ENCODE measurements at regions not wholly inside any gene's neighbourhood (a gene's known extent, or its start where the extent isn't known, plus 50 kb on each side); places are given as distances from the start of the nearest gene placed in this dataset.
A peak's percentile ranks its signal among the peaks of the same experiment; 100 is the strongest.

GRCh38 chr14:71680736-71681387, 251.4 kb upstream of the RGS6 start:
- H3K23ac ChIP-seq (ENCODE audit: low read length in 2 of 2) = no peak overlapping the region
- no peak overlapping the region for H2BK12ac ChIP-seq (ENCODE audit: low read length in 2 of 2)
- DNase-seq = no peak
- no peak overlapping the region for H3K18ac ChIP-seq (ENCODE audit: low read depth in 1 of 2, low read length in 2 of 2)
- WGBS = 84% methylated on average over 10 of the region's 10 CpGs
- H3K4me3 ChIP-seq (ENCODE audit: insufficient read depth in 1 of 2, low read depth in 1 of 2, low read length in 2 of 2) = no peak overlapping the region
- no peak overlapping the region for H2AFZ ChIP-seq (ENCODE audit: low read depth, low read length)
- H3K14ac ChIP-seq (ENCODE audit: low read length in 2 of 2) = no peak overlapping the region
- no peak overlapping the region for H3K4ac ChIP-seq (ENCODE audit: low read depth in 1 of 2, low read length in 2 of 2)
- no peak overlapping the region for H4K8ac ChIP-seq (ENCODE audit: low read length)
- H3K9me3 ChIP-seq (ENCODE audit: control insufficient read depth, low read length) = no peaks in the 10 kb centered on the region
- H3K27ac ChIP-seq (ENCODE audit: low read length, poor library complexity, severe bottlenecking) = no peak overlapping the region
- no peaks in the 10 kb centered on the region for H3K4me1 ChIP-seq (ENCODE audit: control insufficient read depth, insufficient read depth, low read depth, low read length)
- no peak overlapping the region for H3K9ac ChIP-seq (ENCODE audit: low read length)
- no peak overlapping the region for H3K4me2 ChIP-seq (ENCODE audit: low read length, poor library complexity, severe bottlenecking)
- peaks cover 4 to 8% of the 10 kb centered on the region in 2 experiments for H3K36me3 ChIP-seq (ENCODE audit: control insufficient read depth in 1 of 2, insufficient read depth in 2 of 2, low read depth in 1 of 2, low read length in 2 of 2)
- no peak overlapping the region for H2AK5ac ChIP-seq (ENCODE audit: low read length, severe bottlenecking)
- no peak overlapping the region for H4K91ac ChIP-seq (ENCODE audit: low read length)
- no peaks in the 10 kb centered on the region for H3K27me3 ChIP-seq (ENCODE audit: control insufficient read depth in 1 of 2, insufficient read depth in 1 of 2, low read length in 2 of 2)
- no peak overlapping the region for H2BK120ac ChIP-seq (ENCODE audit: low read depth, low read length)
- H2BK15ac ChIP-seq (ENCODE audit: low read depth, poor library complexity, severe bottlenecking) = no peak overlapping the region
- H2BK5ac ChIP-seq (ENCODE audit: low read depth, low read length, poor library complexity, severe bottlenecking) = no peak overlapping the region
- no peaks in the 10 kb centered on the region for H3K79me1 ChIP-seq (replicated peaks; ENCODE audit: low read length, poor library complexity, severe bottlenecking)

GRCh38 chr14:71682337-71682736, 249.9 kb upstream of the RGS6 start:
- no peak overlapping the region for H2BK5ac ChIP-seq (ENCODE audit: low read depth, low read length, poor library complexity, severe bottlenecking)
- H3K27ac ChIP-seq (ENCODE audit: low read length, poor library complexity, severe bottlenecking) = no peak overlapping the region
- H3K27me3 ChIP-seq (ENCODE audit: control insufficient read depth in 1 of 2, insufficient read depth in 1 of 2, low read length in 2 of 2) = no peaks in the 10 kb centered on the region
- no peaks in the 10 kb centered on the region for H3K4me1 ChIP-seq (ENCODE audit: control insufficient read depth, insufficient read depth, low read depth, low read length)
- no peak overlapping the region for H3K4me2 ChIP-seq (ENCODE audit: low read length, poor library complexity, severe bottlenecking)
- no peak overlapping the region for H3K4ac ChIP-seq (ENCODE audit: low read depth in 1 of 2, low read length in 2 of 2)
- no peak overlapping the region for H2BK12ac ChIP-seq (ENCODE audit: low read length in 2 of 2)
- H2AFZ ChIP-seq (ENCODE audit: low read depth, low read length) = no peak overlapping the region
- no peak overlapping the region for H2BK120ac ChIP-seq (ENCODE audit: low read depth, low read length)
- H3K36me3 ChIP-seq (ENCODE audit: control insufficient read depth in 1 of 2, insufficient read depth in 2 of 2, low read depth in 1 of 2, low read length in 2 of 2) = peaks cover 4 to 8% of the 10 kb centered on the region in 2 experiments
- no peak overlapping the region for H3K4me3 ChIP-seq (ENCODE audit: insufficient read depth in 1 of 2, low read depth in 1 of 2, low read length in 2 of 2)
- 83% methylated on average over 2 of the region's 3 CpGs for WGBS
- DNase-seq = no peak
- H2AK5ac ChIP-seq (ENCODE audit: low read length, severe bottlenecking) = no peak overlapping the region
- no peak overlapping the region for H3K14ac ChIP-seq (ENCODE audit: low read length in 2 of 2)
- no peaks in the 10 kb centered on the region for H3K79me1 ChIP-seq (replicated peaks; ENCODE audit: low read length, poor library complexity, severe bottlenecking)
- no peak overlapping the region for H2BK15ac ChIP-seq (ENCODE audit: low read depth, poor library complexity, severe bottlenecking)
- no peak overlapping the region for H4K8ac ChIP-seq (ENCODE audit: low read length)
- H3K23ac ChIP-seq (ENCODE audit: low read length in 2 of 2) = no peak overlapping the region
- H3K9ac ChIP-seq (ENCODE audit: low read length) = no peak overlapping the region
- H4K91ac ChIP-seq (ENCODE audit: low read length) = no peak overlapping the region
- H3K18ac ChIP-seq (ENCODE audit: low read depth in 1 of 2, low read length in 2 of 2) = no peak overlapping the region
- no peaks in the 10 kb centered on the region for H3K9me3 ChIP-seq (ENCODE audit: control insufficient read depth, low read length)

GRCh38 chr14:71684323-71684722, 247.9 kb upstream of the RGS6 start:
- no peaks in the 10 kb centered on the region for H3K79me1 ChIP-seq (replicated peaks; ENCODE audit: low read length, poor library complexity, severe bottlenecking)
- WGBS = 98% methylated on average over 15 of the region's 15 CpGs
- no peak overlapping the region for H2AK5ac ChIP-seq (ENCODE audit: low read length, severe bottlenecking)
- no peak overlapping the region for H3K4ac ChIP-seq (ENCODE audit: low read depth in 1 of 2, low read length in 2 of 2)
- H2BK5ac ChIP-seq (ENCODE audit: low read depth, low read length, poor library complexity, severe bottlenecking) = no peak overlapping the region
- H3K18ac ChIP-seq (ENCODE audit: low read depth in 1 of 2, low read length in 2 of 2) = no peak overlapping the region
- H3K4me3 ChIP-seq (ENCODE audit: insufficient read depth in 1 of 2, low read depth in 1 of 2, low read length in 2 of 2) = no peak overlapping the region
- no peak overlapping the region for H3K27ac ChIP-seq (ENCODE audit: low read length, poor library complexity, severe bottlenecking)
- H2BK15ac ChIP-seq (ENCODE audit: low read depth, poor library complexity, severe bottlenecking) = no peak overlapping the region
- H4K8ac ChIP-seq (ENCODE audit: low read length) = no peak overlapping the region
- H3K36me3 ChIP-seq (ENCODE audit: control insufficient read depth in 1 of 2, insufficient read depth in 2 of 2, low read depth in 1 of 2, low read length in 2 of 2) = peaks cover 4 to 8% of the 10 kb centered on the region in 2 experiments
- H2AFZ ChIP-seq (ENCODE audit: low read depth, low read length) = no peak overlapping the region
- DNase-seq = no peak
- H2BK12ac ChIP-seq (ENCODE audit: low read length in 2 of 2) = no peak overlapping the region
- H3K27me3 ChIP-seq (ENCODE audit: control insufficient read depth in 1 of 2, insufficient read depth in 1 of 2, low read length in 2 of 2) = no peaks in the 10 kb centered on the region
- no peak overlapping the region for H3K9ac ChIP-seq (ENCODE audit: low read length)
- no peak overlapping the region for H3K4me2 ChIP-seq (ENCODE audit: low read length, poor library complexity, severe bottlenecking)
- no peaks in the 10 kb centered on the region for H3K4me1 ChIP-seq (ENCODE audit: control insufficient read depth, insufficient read depth, low read depth, low read length)
- no peak overlapping the region for H3K23ac ChIP-seq (ENCODE audit: low read length in 2 of 2)
- no peak overlapping the region for H2BK120ac ChIP-seq (ENCODE audit: low read depth, low read length)
- H3K14ac ChIP-seq (ENCODE audit: low read length in 2 of 2) = no peak overlapping the region
- H4K91ac ChIP-seq (ENCODE audit: low read length) = no peak overlapping the region
- H3K9me3 ChIP-seq (ENCODE audit: control insufficient read depth, low read length) = no peaks in the 10 kb centered on the region

- H3K27ac ChIP-seq (ENCODE audit: low read length, poor library complexity, severe bottlenecking) = no peak overlapping the region
- H4K91ac ChIP-seq (ENCODE audit: low read length) = no peak overlapping the region
Measured at GRCh38 chr14:71686677-71687076, 245.6 kb upstream of the RGS6 start.

More at GRCh38 chr14:71686677-71687076, 245.6 kb upstream of the RGS6 start:
- no peak overlapping the region for H3K23ac ChIP-seq (ENCODE audit: low read length in 2 of 2)
- no peak overlapping the region for H2BK15ac ChIP-seq (ENCODE audit: low read depth, poor library complexity, severe bottlenecking)
- peaks cover 4 to 8% of the 10 kb centered on the region in 2 experiments for H3K36me3 ChIP-seq (ENCODE audit: control insufficient read depth in 1 of 2, insufficient read depth in 2 of 2, low read depth in 1 of 2, low read length in 2 of 2)
- 78% methylated on average over 5 of the region's 5 CpGs for WGBS
- H2AK5ac ChIP-seq (ENCODE audit: low read length, severe bottlenecking) = no peak overlapping the region
- H3K4ac ChIP-seq (ENCODE audit: low read depth in 1 of 2, low read length in 2 of 2) = no peak overlapping the region
- H3K9ac ChIP-seq (ENCODE audit: low read length) = no peak overlapping the region
- H3K9me3 ChIP-seq (ENCODE audit: control insufficient read depth, low read length) = no peaks in the 10 kb centered on the region
- H3K4me2 ChIP-seq (ENCODE audit: low read length, poor library complexity, severe bottlenecking) = no peak overlapping the region
- DNase-seq = peak; percentile 40
- no peak overlapping the region for H2BK5ac ChIP-seq (ENCODE audit: low read depth, low read length, poor library complexity, severe bottlenecking)
- H2BK12ac ChIP-seq (ENCODE audit: low read length in 2 of 2) = peak overlapping the region in 1 of 2 experiments; percentile 18
- no peaks in the 10 kb centered on the region for H3K27me3 ChIP-seq (ENCODE audit: control insufficient read depth in 1 of 2, insufficient read depth in 1 of 2, low read length in 2 of 2)
- H2BK120ac ChIP-seq (ENCODE audit: low read depth, low read length) = peak overlapping the region; percentile 54
- no peak overlapping the region for H3K14ac ChIP-seq (ENCODE audit: low read length in 2 of 2)
- H3K18ac ChIP-seq (ENCODE audit: low read depth in 1 of 2, low read length in 2 of 2) = no peak overlapping the region
- H2AFZ ChIP-seq (ENCODE audit: low read depth, low read length) = no peak overlapping the region
- H3K4me1 ChIP-seq (ENCODE audit: control insufficient read depth, insufficient read depth, low read depth, low read length) = no peaks in the 10 kb centered on the region
- no peaks in the 10 kb centered on the region for H3K79me1 ChIP-seq (replicated peaks; ENCODE audit: low read length, poor library complexity, severe bottlenecking)
- H4K8ac ChIP-seq (ENCODE audit: low read length) = no peak overlapping the region
- no peak overlapping the region for H3K4me3 ChIP-seq (ENCODE audit: insufficient read depth in 1 of 2, low read depth in 1 of 2, low read length in 2 of 2)

All from mesenchymal stem cell (in vitro differentiated cells and primary cell).